IMR-90 (cell line): ENCODE measurements at regions not wholly inside any gene's neighbourhood (a gene's known extent, or its start where the extent isn't known, plus 50 kb on each side); places are given as distances from the start of the nearest gene placed in this dataset.

ENCODE experiments used
- ATAC-seq: fragments of 200-7000 bp; cut with Tn5 transposase; 2 replicates; pipeline ENCODE4 v1.9.1; 2020; ENCODE audit warnings: low read depth, mild to moderate bottlenecking, moderate library complexity
- BruUV-seq: library from RNA; stranded (reverse); fragments of 400-500 nt; replicated peaks from 2 replicates; lab custom pipeline; 2021; lab: Mats Ljungman, UMichigan
- CTCF ChIA-PET: fragments of 300-600 bp; formaldehyde crosslinking; extraction: SDS; loops from one replicate; lab custom pipeline; 2021; ENCODE audit warnings: antibody characterized with exemption; lab: Yijun Ruan, JAX
- POLR2A ChIA-PET: fragments of 300-600 bp; sonication (Branson Sonifier 250); formaldehyde crosslinking; loops from one replicate; lab custom pipeline; 2022; ENCODE audit warnings: antibody characterized with exemption; ENCODE audit not compliant: unreplicated experiment; lab: Charles Lee
- DNase-seq: peaks from one replicate; pipeline ENCODE4 v3.0.0; 2013
- H2AFZ ChIP-seq: replicated peaks from 2 replicates; pipeline ENCODE3; 2013; ENCODE audit warnings: low read length, mild to moderate bottlenecking; ENCODE audit not compliant: poor library complexity
- H2AK5ac ChIP-seq: 2 replicates; pipeline ENCODE4 v1.6.1; 2013; ENCODE audit warnings: low read depth, low read length, inconsistent platforms
- H2AK9ac ChIP-seq: replicated peaks from 2 replicates; pipeline ENCODE3; 2013; ENCODE audit warnings: mild to moderate bottlenecking, low read depth, low read length, moderate library complexity; ENCODE audit not compliant: poor library complexity
- H2BK120ac ChIP-seq: 2 replicates; pipeline ENCODE4 v1.6.1; 2013; ENCODE audit warnings: low read depth, low read length, inconsistent platforms
- H2BK15ac ChIP-seq: 3 replicates; pipeline ENCODE4 v1.6.1; 2013; ENCODE audit warnings: low read depth, low read length, inconsistent platforms
- H2BK20ac ChIP-seq: 2 replicates; pipeline ENCODE4 v1.6.1; 2013; ENCODE audit warnings: low read depth, mild to moderate bottlenecking, inconsistent platforms, low read length, moderate library complexity
- H2BK5ac ChIP-seq: 2 replicates; pipeline ENCODE4 v1.6.1; 2013; ENCODE audit warnings: mild to moderate bottlenecking, low read depth, low read length, inconsistent platforms; ENCODE audit not compliant: poor library complexity, severe bottlenecking
- H3K14ac ChIP-seq: replicated peaks from 2 replicates; pipeline ENCODE4 v1.6.1; 2013; ENCODE audit warnings: low read depth, low read length, inconsistent platforms
- H3K18ac ChIP-seq: 2 replicates; pipeline ENCODE4 v1.6.1; 2013; ENCODE audit warnings: low read depth, low read length, control low read depth
- H3K23ac ChIP-seq: 2 replicates; pipeline ENCODE4 v1.6.1; 2013; ENCODE audit warnings: low read depth, low read length, inconsistent platforms
- H3K27ac ChIP-seq: 2 replicates; pipeline ENCODE4 v1.5.1; 2013; ENCODE audit warnings: mild to moderate bottlenecking, control low read depth, low read length; ENCODE audit not compliant: insufficient read depth
- H3K27me3 ChIP-seq: 2 replicates; pipeline ENCODE4 v1.6.1; 2013; ENCODE audit warnings: low read length; ENCODE audit not compliant: control insufficient read depth, insufficient read depth
- H3K36me3 ChIP-seq: 2 replicates; pipeline ENCODE4 v1.6.1; 2013; ENCODE audit warnings: low read length, mixed read lengths; ENCODE audit not compliant: control insufficient read depth, insufficient read depth
- H3K4ac ChIP-seq: 2 replicates; pipeline ENCODE4 v1.6.1; 2013; ENCODE audit warnings: low read depth, low read length, inconsistent platforms
- H3K4me1 ChIP-seq: 2 replicates; pipeline ENCODE4 v1.6.1; 2013; ENCODE audit warnings: low read length, mixed read lengths; ENCODE audit not compliant: control insufficient read depth, insufficient read depth
- H3K4me2 ChIP-seq: 2 replicates; pipeline ENCODE4 v1.6.1; 2013; ENCODE audit warnings: low read depth, mild to moderate bottlenecking, control low read depth, low read length, moderate library complexity
- H3K4me3 ChIP-seq: 2 replicates; pipeline ENCODE4 v1.5.1; 2013; ENCODE audit warnings: low read depth, mild to moderate bottlenecking, control low read depth, low read length, moderate library complexity; ENCODE audit not compliant: insufficient read depth
- H3K56ac ChIP-seq: 2 replicates; pipeline ENCODE4 v1.6.1; 2013; ENCODE audit warnings: low read length, inconsistent platforms; ENCODE audit not compliant: insufficient read depth; ENCODE audit errors: extremely low read depth
- H3K79me1 ChIP-seq, 2 experiments: 2 replicates each; pipeline ENCODE4 v1.6.1; 2013; ENCODE audit warnings: low read length in 2 of 2, inconsistent platforms in 1 of 2, low read depth in 1 of 2
- H3K9ac ChIP-seq: 2 replicates; pipeline ENCODE4 v1.6.1; 2013; ENCODE audit warnings: low read depth, low read length, control low read depth
- H3K9me1 ChIP-seq: 2 replicates; pipeline ENCODE4 v1.6.1; 2013; ENCODE audit warnings: low read length, inconsistent platforms; ENCODE audit not compliant: insufficient read depth
- H3K9me3 ChIP-seq: 2 replicates; pipeline ENCODE4 v1.6.1; 2013; ENCODE audit warnings: low read length; ENCODE audit not compliant: control insufficient read depth, insufficient read depth
- H4K20me1 ChIP-seq: 2 replicates; pipeline ENCODE4 v1.6.1; 2013; ENCODE audit warnings: low read length, inconsistent platforms; ENCODE audit not compliant: insufficient read depth
- H4K5ac ChIP-seq: 2 replicates; pipeline ENCODE4 v1.6.1; 2013; ENCODE audit warnings: mild to moderate bottlenecking, low read depth, low read length, control low read depth
- H4K8ac ChIP-seq, 2 experiments: 2 replicates each; pipeline ENCODE4 v1.6.1; 2013; ENCODE audit warnings: low read depth in 2 of 2, low read length in 2 of 2, control low read depth in 1 of 2, inconsistent platforms in 1 of 2
- H4K91ac ChIP-seq: 2 replicates; pipeline ENCODE4 v1.6.1; 2013; ENCODE audit warnings: low read depth, low read length, inconsistent platforms; ENCODE audit not compliant: insufficient read depth
- BHLHE40 ChIP-seq: fragments of 150-350 bp; IDR thresholded peaks from 2 replicates; pipeline ENCODE4 v1.6.1; 2016; ENCODE audit warnings: mild to moderate bottlenecking, low read depth, low read length
- CEBPB ChIP-seq: IDR thresholded peaks from 2 replicates; pipeline ENCODE4 v1.6.1; 2012; ENCODE audit warnings: low read depth, low read length, improper control_type of control experiment
- CHD1 ChIP-seq: IDR thresholded peaks from 2 replicates; pipeline ENCODE4 v1.6.1; 2012; ENCODE audit warnings: low read depth, low read length, improper control_type of control experiment
- FOS ChIP-seq: fragments of 150-350 bp; IDR thresholded peaks from 2 replicates; pipeline ENCODE4 v1.6.1; 2016; ENCODE audit warnings: low read depth, low read length
- MAFK ChIP-seq: IDR thresholded peaks from 2 replicates; pipeline ENCODE4 v1.6.1; 2012; ENCODE audit warnings: low read depth, low read length, improper control_type of control experiment
- MAZ ChIP-seq: IDR thresholded peaks from 2 replicates; pipeline ENCODE4 v1.6.1; 2012; ENCODE audit warnings: low read depth, mild to moderate bottlenecking, low read length, improper control_type of control experiment, moderate library complexity, borderline replicate concordance
- MXI1 ChIP-seq: IDR thresholded peaks from 2 replicates; pipeline ENCODE4 v1.6.1; 2012; ENCODE audit warnings: low read depth, mild to moderate bottlenecking, low read length, moderate library complexity, borderline replicate concordance
- POLR2A ChIP-seq: IDR thresholded peaks from 2 replicates; pipeline ENCODE4 v1.6.1; 2012; ENCODE audit warnings: mild to moderate bottlenecking, low read depth, low read length
- RAD21 ChIP-seq: IDR thresholded peaks from 2 replicates; pipeline ENCODE4 v1.6.1; 2012; ENCODE audit warnings: low read length, improper control_type of control experiment
- RCOR1 ChIP-seq: IDR thresholded peaks from 2 replicates; pipeline ENCODE4 v1.6.1; 2012; ENCODE audit warnings: mild to moderate bottlenecking, low read length, improper control_type of control experiment; ENCODE audit not compliant: insufficient replicate concordance
- dilution Hi-C: fragments of 300-500 bp; cut with HindIII; formaldehyde crosslinking; loops from one replicate; pipeline ENCODE4 v1.14.3; 2018; ENCODE audit warnings: low sequenced_read_pairs; ENCODE audit not compliant: unreplicated experiment
- in situ Hi-C: fragments of 300-500 bp; cut with MboI; formaldehyde crosslinking; loops from 3 replicates; pipeline ENCODE4 v1.14.3; 2019; ENCODE audit warnings: low sequenced_read_pairs, inconsistent platforms, mixed read lengths
- intact Hi-C: fragments of 100-400 bp; cut with micrococcal nuclease; formaldehyde crosslinking; loops from 2 replicates; pipeline ENCODE4 v1.10.0; 2022
- TF ChIP-seq, protein P1 (sequence below): fragments of 150-350 bp; IDR thresholded peaks from 2 replicates; pipeline ENCODE4 v1.6.1; 2016; ENCODE audit warnings: low read depth, mild to moderate bottlenecking, low read length, moderate library complexity, borderline replicate concordance
- TF ChIP-seq, protein P2 (sequence below): fragments of 150-350 bp; IDR thresholded peaks from 2 replicates; pipeline ENCODE4 v1.6.1; 2017; ENCODE audit warnings: mild to moderate bottlenecking, antibody characterized with exemption, low read length, low read depth
- TF ChIP-seq, protein P3 (sequence below): conservative IDR thresholded peaks from 2 replicates; pipeline ENCODE4 v1.5.1; 2012; ENCODE audit warnings: mild to moderate bottlenecking, low read depth, low read length, improper control_type of control experiment

DNA sequence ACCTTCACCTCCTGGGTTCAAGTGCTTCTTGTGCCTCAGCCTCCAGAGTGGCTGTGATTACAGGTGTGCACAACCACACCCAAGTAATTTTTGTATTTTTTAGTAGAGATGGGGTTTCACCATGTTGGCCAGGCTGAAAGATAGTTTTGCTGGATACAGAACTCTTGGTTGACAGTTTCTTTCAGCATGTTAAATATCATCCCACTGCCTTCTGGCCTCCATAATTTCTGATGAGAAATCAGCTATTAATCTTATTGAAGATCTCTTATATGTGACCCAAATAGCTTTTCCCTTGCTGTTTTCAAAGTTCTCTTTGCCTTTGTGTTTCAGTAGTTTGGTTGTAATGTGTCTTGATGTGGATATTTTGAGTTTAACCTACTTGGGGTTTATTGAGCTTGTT is 50.3 kb upstream of the BRD7 start:
- H2BK120ac ChIP-seq = no peak overlapping the region
- H4K5ac ChIP-seq = no peak overlapping the region
- H2BK20ac ChIP-seq = no peak overlapping the region
- no peak overlapping the region for H3K4ac ChIP-seq
- H2AK9ac ChIP-seq = no peak overlapping the region
- no peak overlapping the region for H4K91ac ChIP-seq
- no peak overlapping the region for H2AFZ ChIP-seq
- ChIA-PET CTCF (interaction anchor here (1.5 kb wide), 1 partner anchor 26 kb away, joined by 4 read pairs; no protein-coding TSS in a partner anchor), POLR2A (no interaction called here)
- H4K20me1 ChIP-seq = no peaks in the 10 kb centered on the region
- dilution Hi-C loops (no loop called here), intact Hi-C loops (no loop called here), in situ Hi-C loops (no loop called here)
- H3K27me3 ChIP-seq = no peaks in the 10 kb centered on the region
- H3K9me1 ChIP-seq = no peaks in the 10 kb centered on the region
- H3K36me3 ChIP-seq = no peaks in the 10 kb centered on the region
- no peak for TF ChIP-seq MAZ
- TF ChIP-seq, protein P1, sequence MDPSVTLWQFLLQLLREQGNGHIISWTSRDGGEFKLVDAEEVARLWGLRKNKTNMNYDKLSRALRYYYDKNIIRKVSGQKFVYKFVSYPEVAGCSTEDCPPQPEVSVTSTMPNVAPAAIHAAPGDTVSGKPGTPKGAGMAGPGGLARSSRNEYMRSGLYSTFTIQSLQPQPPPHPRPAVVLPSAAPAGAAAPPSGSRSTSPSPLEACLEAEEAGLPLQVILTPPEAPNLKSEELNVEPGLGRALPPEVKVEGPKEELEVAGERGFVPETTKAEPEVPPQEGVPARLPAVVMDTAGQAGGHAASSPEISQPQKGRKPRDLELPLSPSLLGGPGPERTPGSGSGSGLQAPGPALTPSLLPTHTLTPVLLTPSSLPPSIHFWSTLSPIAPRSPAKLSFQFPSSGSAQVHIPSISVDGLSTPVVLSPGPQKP = no peak
- no peak for TF ChIP-seq POLR2A
- no peak for TF ChIP-seq FOS
- no peak for TF ChIP-seq MXI1
- no peak for TF ChIP-seq BHLHE40
- TF ChIP-seq RCOR1 = no peak
- TF ChIP-seq RAD21 = no peak
- no peak for TF ChIP-seq CEBPB
- TF ChIP-seq, protein P2, sequence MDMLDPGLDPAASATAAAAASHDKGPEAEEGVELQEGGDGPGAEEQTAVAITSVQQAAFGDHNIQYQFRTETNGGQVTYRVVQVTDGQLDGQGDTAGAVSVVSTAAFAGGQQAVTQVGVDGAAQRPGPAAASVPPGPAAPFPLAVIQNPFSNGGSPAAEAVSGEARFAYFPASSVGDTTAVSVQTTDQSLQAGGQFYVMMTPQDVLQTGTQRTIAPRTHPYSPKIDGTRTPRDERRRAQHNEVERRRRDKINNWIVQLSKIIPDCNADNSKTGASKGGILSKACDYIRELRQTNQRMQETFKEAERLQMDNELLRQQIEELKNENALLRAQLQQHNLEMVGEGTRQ = no peak
- no peak for TF ChIP-seq MAFK
- TF ChIP-seq, protein P3, sequence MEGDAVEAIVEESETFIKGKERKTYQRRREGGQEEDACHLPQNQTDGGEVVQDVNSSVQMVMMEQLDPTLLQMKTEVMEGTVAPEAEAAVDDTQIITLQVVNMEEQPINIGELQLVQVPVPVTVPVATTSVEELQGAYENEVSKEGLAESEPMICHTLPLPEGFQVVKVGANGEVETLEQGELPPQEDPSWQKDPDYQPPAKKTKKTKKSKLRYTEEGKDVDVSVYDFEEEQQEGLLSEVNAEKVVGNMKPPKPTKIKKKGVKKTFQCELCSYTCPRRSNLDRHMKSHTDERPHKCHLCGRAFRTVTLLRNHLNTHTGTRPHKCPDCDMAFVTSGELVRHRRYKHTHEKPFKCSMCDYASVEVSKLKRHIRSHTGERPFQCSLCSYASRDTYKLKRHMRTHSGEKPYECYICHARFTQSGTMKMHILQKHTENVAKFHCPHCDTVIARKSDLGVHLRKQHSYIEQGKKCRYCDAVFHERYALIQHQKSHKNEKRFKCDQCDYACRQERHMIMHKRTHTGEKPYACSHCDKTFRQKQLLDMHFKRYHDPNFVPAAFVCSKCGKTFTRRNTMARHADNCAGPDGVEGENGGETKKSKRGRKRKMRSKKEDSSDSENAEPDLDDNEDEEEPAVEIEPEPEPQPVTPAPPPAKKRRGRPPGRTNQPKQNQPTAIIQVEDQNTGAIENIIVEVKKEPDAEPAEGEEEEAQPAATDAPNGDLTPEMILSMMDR = no peak
- no peak for TF ChIP-seq CHD1
- no peak overlapping the region for H3K4me3 ChIP-seq
- no TSS peak for BruUV-seq
- H3K18ac ChIP-seq = no peak overlapping the region
- no peaks in the 10 kb centered on the region for H3K9me3 ChIP-seq
- H3K79me1 ChIP-seq = no peaks in the 10 kb centered on the region
- H3K23ac ChIP-seq = no peak overlapping the region
- H3K9ac ChIP-seq = no peak overlapping the region
- DNase-seq = no peak
- H3K4me2 ChIP-seq = no peak overlapping the region
- no peak overlapping the region for H3K56ac ChIP-seq
- no peak overlapping the region for H3K14ac ChIP-seq
- no peak overlapping the region for H2BK15ac ChIP-seq
- ATAC-seq = no peak
- no peak overlapping the region for H3K27ac ChIP-seq
- no peak overlapping the region for H4K8ac ChIP-seq
- no peak overlapping the region for H2BK5ac ChIP-seq
- H3K4me1 ChIP-seq = no peaks in the 10 kb centered on the region
- H2AK5ac ChIP-seq = no peak overlapping the region
